ENCODE measurements at regions not wholly inside any gene's neighbourhood (a gene's known extent, or its start where the extent isn't known, plus 50 kb on each side); places are given as distances from the start of the nearest gene placed in this dataset.

- TF ChIP-seq, protein P1, sequence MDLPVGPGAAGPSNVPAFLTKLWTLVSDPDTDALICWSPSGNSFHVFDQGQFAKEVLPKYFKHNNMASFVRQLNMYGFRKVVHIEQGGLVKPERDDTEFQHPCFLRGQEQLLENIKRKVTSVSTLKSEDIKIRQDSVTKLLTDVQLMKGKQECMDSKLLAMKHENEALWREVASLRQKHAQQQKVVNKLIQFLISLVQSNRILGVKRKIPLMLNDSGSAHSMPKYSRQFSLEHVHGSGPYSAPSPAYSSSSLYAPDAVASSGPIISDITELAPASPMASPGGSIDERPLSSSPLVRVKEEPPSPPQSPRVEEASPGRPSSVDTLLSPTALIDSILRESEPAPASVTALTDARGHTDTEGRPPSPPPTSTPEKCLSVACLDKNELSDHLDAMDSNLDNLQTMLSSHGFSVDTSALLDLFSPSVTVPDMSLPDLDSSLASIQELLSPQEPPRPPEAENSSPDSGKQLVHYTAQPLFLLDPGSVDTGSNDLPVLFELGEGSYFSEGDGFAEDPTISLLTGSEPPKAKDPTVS (IDR thresholded peaks at IDR 0.05; ENCODE audit: low read depth, low read length), result no peak
Observed at GRCh38 chr2:217724471-217724870, 278.3 kb downstream of the TNS1 start (continued).

DNA sequence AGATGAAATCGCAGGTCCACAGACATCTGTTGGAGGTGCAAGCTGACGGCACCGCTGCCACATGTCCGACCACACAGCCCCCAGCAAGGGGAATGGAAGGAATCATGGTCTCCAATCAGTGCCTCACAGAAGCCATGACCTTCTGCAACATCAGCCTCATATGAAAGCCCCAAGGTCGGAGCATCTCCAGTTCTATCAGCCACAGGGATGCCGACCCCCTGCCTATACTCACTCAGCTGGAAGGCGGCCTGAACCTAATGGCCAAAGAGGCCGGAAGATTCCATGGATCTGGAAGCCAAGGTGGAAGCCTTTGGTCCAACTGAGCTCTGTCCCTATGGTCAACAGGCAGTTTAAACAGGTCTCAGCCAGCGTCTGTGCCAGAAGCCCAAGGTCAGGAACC lies 278.8 kb downstream of the TNS1 start:
- H3K79me2 ChIP-seq (ENCODE audit: control insufficient read depth, insufficient read depth, low read length), result no peaks in the 10 kb centered on the region
- ChIA-PET SMC1A (ENCODE audit: uncharacterized antibody, unreplicated experiment) (no interaction called here), POLR2A (no interaction called here), CTCF (interaction anchor here (1.1 to 2.2 kb wide), 3 partner anchors 9 to 73 kb away, joined by 3 to 9 read pairs (median 6); no protein-coding TSS in a partner anchor), RAD21 (ENCODE audit: unreplicated experiment) (no interaction called here)
- intact Hi-C loops (cut with micrococcal nuclease; ENCODE audit: unreplicated experiment) (no loop called here), in situ Hi-C loops (cut with MboI) (no loop called here)
- WGBS (ENCODE audit: insufficient coverage, insufficient replicate concordance, low lambda C conversion rate, missing lambda C conversion rate), result 47% methylated on average over 9 of the region's 9 CpGs
- no peak overlapping the region for H3K27ac ChIP-seq (ENCODE audit: control insufficient read depth, insufficient read depth)
- no peaks in the 10 kb centered on the region for H3K36me3 ChIP-seq (ENCODE audit: control insufficient read depth in 2 of 2, insufficient read depth in 2 of 2, low read length in 1 of 2)
- no peaks in the 10 kb centered on the region for H3K9me3 ChIP-seq (replicated peaks; ENCODE audit: control insufficient read depth, insufficient read depth, low read length)
- TF ChIP-seq, protein P2, sequence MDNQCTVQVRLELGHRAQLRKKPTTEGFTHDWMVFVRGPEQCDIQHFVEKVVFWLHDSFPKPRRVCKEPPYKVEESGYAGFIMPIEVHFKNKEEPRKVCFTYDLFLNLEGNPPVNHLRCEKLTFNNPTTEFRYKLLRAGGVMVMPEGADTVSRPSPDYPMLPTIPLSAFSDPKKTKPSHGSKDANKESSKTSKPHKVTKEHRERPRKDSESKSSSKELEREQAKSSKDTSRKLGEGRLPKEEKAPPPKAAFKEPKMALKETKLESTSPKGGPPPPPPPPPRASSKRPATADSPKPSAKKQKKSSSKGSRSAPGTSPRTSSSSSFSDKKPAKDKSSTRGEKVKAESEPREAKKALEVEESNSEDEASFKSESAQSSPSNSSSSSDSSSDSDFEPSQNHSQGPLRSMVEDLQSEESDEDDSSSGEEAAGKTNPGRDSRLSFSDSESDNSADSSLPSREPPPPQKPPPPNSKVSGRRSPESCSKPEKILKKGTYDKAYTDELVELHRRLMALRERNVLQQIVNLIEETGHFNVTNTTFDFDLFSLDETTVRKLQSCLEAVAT (IDR thresholded peaks at IDR 0.05), result no peak
- TF ChIP-seq SIN3A (IDR thresholded peaks at IDR 0.05; ENCODE audit: low read depth, low read length), result no peak
- TF ChIP-seq BRCA1 (IDR thresholded peaks at IDR 0.05; ENCODE audit: low read depth, low read length), result no peak
- TF ChIP-seq CREB1 (IDR thresholded peaks at IDR 0.05; ENCODE audit: low read depth), result no peak
- TF ChIP-seq CBFB (IDR thresholded peaks at IDR 0.05; ENCODE audit: low read depth), result no peak
- TF ChIP-seq NRF1 (conservative IDR thresholded peaks at IDR 0.05; ENCODE audit: low read depth, low read length), result no peak
- no peak for TF ChIP-seq TCF7 (IDR thresholded peaks at IDR 0.05; ENCODE audit: borderline replicate concordance)
- no peak for TF ChIP-seq SREBF2 (IDR thresholded peaks at IDR 0.05; ENCODE audit: low read length)
- TF ChIP-seq IRF4 (IDR thresholded peaks at IDR 0.05; ENCODE audit: low read depth, low read length), result no peak
- no peak for TF ChIP-seq KAT2A (conservative IDR thresholded peaks at IDR 0.05; ENCODE audit: control insufficient read depth, low read depth, low read length)
- no peak for TF ChIP-seq JUNB (IDR thresholded peaks at IDR 0.05)
- TF ChIP-seq, protein P3, sequence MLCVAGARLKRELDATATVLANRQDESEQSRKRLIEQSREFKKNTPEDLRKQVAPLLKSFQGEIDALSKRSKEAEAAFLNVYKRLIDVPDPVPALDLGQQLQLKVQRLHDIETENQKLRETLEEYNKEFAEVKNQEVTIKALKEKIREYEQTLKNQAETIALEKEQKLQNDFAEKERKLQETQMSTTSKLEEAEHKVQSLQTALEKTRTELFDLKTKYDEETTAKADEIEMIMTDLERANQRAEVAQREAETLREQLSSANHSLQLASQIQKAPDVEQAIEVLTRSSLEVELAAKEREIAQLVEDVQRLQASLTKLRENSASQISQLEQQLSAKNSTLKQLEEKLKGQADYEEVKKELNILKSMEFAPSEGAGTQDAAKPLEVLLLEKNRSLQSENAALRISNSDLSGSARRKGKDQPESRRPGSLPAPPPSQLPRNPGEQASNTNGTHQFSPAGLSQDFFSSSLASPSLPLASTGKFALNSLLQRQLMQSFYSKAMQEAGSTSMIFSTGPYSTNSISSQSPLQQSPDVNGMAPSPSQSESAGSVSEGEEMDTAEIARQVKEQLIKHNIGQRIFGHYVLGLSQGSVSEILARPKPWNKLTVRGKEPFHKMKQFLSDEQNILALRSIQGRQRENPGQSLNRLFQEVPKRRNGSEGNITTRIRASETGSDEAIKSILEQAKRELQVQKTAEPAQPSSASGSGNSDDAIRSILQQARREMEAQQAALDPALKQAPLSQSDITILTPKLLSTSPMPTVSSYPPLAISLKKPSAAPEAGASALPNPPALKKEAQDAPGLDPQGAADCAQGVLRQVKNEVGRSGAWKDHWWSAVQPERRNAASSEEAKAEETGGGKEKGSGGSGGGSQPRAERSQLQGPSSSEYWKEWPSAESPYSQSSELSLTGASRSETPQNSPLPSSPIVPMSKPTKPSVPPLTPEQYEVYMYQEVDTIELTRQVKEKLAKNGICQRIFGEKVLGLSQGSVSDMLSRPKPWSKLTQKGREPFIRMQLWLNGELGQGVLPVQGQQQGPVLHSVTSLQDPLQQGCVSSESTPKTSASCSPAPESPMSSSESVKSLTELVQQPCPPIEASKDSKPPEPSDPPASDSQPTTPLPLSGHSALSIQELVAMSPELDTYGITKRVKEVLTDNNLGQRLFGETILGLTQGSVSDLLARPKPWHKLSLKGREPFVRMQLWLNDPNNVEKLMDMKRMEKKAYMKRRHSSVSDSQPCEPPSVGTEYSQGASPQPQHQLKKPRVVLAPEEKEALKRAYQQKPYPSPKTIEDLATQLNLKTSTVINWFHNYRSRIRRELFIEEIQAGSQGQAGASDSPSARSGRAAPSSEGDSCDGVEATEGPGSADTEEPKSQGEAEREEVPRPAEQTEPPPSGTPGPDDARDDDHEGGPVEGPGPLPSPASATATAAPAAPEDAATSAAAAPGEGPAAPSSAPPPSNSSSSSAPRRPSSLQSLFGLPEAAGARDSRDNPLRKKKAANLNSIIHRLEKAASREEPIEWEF (IDR thresholded peaks at IDR 0.05; ENCODE audit: insufficient replicate concordance, low read depth, low read length), result no peak
- TF ChIP-seq, protein P4, sequence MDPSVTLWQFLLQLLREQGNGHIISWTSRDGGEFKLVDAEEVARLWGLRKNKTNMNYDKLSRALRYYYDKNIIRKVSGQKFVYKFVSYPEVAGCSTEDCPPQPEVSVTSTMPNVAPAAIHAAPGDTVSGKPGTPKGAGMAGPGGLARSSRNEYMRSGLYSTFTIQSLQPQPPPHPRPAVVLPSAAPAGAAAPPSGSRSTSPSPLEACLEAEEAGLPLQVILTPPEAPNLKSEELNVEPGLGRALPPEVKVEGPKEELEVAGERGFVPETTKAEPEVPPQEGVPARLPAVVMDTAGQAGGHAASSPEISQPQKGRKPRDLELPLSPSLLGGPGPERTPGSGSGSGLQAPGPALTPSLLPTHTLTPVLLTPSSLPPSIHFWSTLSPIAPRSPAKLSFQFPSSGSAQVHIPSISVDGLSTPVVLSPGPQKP (IDR thresholded peaks at IDR 0.05; ENCODE audit: low read depth, low read length), result no peak
- FAIRE-seq (no peak), DNase-seq (ENCODE audit: low read depth, low spot score) (no peak), ATAC-seq (no peak)
- no peaks in the 10 kb centered on the region for H4K20me1 ChIP-seq (ENCODE audit: control insufficient read depth, insufficient read depth)
- no peak overlapping the region for H3K4me3 ChIP-seq
- no peak overlapping the region for H2AFZ ChIP-seq (ENCODE audit: control insufficient read depth, low read depth, low read length)
- H3K4me1 ChIP-seq (ENCODE audit: control insufficient read depth, insufficient read depth, low read length), result no peaks in the 10 kb centered on the region
- no peak overlapping the region for H3K9ac ChIP-seq (ENCODE audit: control insufficient read depth, insufficient read depth, low read length)
- H3K4me2 ChIP-seq (ENCODE audit: control insufficient read depth, insufficient read depth), result no peak overlapping the region
- H3K27me3 ChIP-seq (replicated peaks in 1 of 2; ENCODE audit: control insufficient read depth in 2 of 2, insufficient read depth in 2 of 2, low read length in 1 of 2), result peaks cover 0 to 2% of the 10 kb centered on the region in 2 experiments; a peak in 1 of 4 replicates
- BruUV-seq (replicated peaks), result no TSS peak

All from GM12878 (cell line).